ENCODE measurements at regions not wholly inside any gene's neighbourhood (a gene's known extent, or its start where the extent isn't known, plus 50 kb on each side); places are given as distances from the start of the nearest gene placed in this dataset.

- FAIRE-seq: no peak
- no peak for TF ChIP-seq CTCF (IDR thresholded peaks at IDR 0.05; ENCODE audit: insufficient read depth, missing control alignments)
Measured at GRCh38 chr14:54300881-54301280, 95.9 kb upstream of the CDKN3 start.

DNA sequence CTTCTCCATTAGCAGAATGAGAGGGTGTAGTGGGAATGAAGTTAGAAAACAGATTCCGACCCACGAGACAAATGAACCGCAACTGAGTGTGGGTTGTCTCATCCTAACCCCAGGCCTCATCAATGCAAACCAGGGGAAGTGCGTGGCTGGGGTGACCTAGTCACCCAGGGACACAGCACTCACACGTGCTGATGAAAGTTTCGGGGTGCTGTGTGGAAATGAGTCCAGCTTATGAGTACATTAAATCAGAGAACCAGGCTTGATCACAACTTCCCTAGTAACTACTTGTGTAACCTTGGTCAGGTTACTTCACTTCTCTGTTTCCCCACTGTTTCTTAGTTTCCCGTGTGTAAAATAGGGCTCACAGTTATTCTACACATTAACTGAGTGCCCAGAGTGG, 95.4 kb upstream of the CDKN3 start:
- FAIRE-seq (no peak), DNase-seq (ENCODE audit: insufficient read length, low spot score) (no peak)
- no peak for TF ChIP-seq CTCF (IDR thresholded peaks at IDR 0.05; ENCODE audit: insufficient read depth, missing control alignments)

More at GRCh38 chr14:54300881-54301280, 95.9 kb upstream of the CDKN3 start:
- DNase-seq (ENCODE audit: insufficient read length, low spot score): no peak

DNA sequence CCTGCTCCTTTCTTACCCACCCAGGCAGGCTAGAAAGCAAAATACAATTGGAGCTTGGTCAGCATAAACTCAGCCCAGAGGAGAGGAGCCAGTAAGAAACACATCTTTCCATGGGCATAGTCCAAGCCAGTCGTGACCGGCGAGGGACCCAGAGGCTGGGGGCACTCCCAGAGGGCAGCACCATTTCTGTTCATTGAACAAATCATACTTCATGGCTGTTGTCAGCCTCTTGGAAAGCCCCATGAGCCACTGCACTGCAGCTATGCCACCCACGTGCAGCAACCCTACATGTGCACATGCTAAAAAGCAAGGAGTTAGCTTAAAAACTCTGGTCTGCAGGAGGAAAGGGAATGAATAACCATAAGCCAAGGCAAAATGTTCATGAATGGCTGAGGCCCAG, 90.0 kb upstream of the CDKN3 start:
- DNase-seq (ENCODE audit: insufficient read length, low spot score) (no peak), FAIRE-seq (no peak)
- TF ChIP-seq CTCF (IDR thresholded peaks at IDR 0.05; ENCODE audit: insufficient read depth, missing control alignments): no peak

GRCh38 chr14:54309615-54310014, 87.2 kb upstream of the CDKN3 start:
- no peak for TF ChIP-seq CTCF (IDR thresholded peaks at IDR 0.05; ENCODE audit: insufficient read depth, missing control alignments)
- DNase-seq (ENCODE audit: insufficient read length, low spot score): no peak
- FAIRE-seq: no peak

DNA sequence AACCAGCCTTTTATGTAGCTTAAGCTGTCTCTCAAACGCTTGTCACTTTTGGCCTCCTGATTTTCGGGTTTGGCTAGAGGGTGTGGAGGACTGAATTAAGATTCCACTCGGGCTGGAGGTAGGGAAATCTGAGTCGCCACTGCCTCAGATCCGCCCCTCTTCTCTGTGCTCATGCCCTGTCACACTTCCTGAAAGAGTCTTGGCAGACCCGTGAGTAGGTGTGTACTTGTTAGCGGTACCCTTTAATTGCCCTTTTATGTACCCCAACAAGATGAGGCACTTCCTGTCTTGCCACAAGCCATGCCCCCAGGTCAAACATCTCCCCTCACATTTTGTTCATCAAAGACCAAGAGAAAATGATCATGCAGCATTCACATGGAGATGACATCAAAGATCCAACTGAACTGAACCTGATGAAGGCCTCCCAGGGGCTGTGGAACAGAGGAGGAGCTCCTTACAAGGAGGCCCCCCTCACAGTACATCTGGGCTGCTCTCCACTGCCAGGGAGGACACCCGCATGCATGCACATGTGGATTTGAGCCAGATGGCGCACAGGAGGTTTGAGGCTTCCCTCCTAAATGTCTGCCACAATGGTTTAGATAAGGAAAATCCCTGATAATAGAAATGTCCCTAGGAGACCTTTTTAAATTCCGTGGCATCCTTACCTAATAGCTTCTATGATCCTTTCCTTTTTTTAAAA, 86.5 kb upstream of the CDKN3 start:
- TF ChIP-seq CTCF (IDR thresholded peaks at IDR 0.05; ENCODE audit: insufficient read depth, missing control alignments): no peak
- no peak for FAIRE-seq
- no peak for DNase-seq (ENCODE audit: insufficient read length, low spot score)

DNA sequence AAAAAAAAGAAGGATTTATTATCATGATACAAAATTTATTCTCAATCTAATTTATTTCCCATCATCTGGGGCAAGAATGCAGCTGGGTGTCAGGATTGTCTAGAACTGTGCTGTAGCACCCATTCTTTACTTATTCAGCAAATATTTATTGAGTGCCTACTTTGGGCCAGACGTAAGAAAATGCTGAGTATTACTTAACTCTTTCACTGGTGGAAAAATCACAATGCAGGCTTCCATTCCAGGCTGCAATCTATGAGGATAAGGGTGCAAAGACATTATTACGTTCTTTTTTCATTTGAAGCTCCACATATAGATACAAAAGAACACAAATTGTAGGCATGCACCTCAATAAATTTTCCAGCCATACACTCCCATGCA, 86.0 kb upstream of the CDKN3 start:
- FAIRE-seq (no peak), DNase-seq (ENCODE audit: insufficient read length, low spot score) (no peak)
- no peak for TF ChIP-seq CTCF (IDR thresholded peaks at IDR 0.05; ENCODE audit: insufficient read depth, missing control alignments)

- no peak for FAIRE-seq
- DNase-seq (ENCODE audit: insufficient read length, low spot score): no peak
- no peak for TF ChIP-seq CTCF (IDR thresholded peaks at IDR 0.05; ENCODE audit: insufficient read depth, missing control alignments)
Measured at GRCh38 chr14:54312166-54312801, 84.5 kb upstream of the CDKN3 start.

Measured in D721Med (cell line).